NOMO-1 treated with dmso at 0.1 percent for 144 hours (cell line): ENCODE measurements at regions not wholly inside any gene's neighbourhood (a gene's known extent, or its start where the extent isn't known, plus 50 kb on each side); places are given as distances from the start of the nearest gene placed in this dataset.

Experiments used
- DNase-seq: peaks from one replicate; lab custom pipeline; 2025; ENCODE audit not compliant: unreplicated experiment; lab: John Stamatoyannopoulos, UW

DNA sequence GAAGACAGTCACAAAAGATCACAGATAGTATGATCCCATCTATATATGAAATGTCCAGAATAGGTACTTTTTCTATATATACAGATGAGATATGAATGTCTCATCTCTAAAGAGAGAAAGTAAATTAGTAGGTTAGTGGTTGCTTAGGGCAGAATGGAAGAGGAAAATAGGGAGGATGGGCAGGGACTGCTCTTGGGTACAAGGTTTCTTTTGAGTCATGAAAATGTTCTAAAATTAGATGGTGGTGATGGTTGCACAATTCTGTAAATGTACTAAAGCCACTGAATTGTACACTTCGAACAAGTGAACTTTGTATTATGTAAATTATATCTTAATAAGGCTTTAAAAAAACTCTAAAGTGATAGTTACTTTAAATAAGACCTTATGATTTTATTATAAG lies 59.6 kb upstream of the GRAMD2B start:
- DNase-seq: peak; percentile 28

DNA sequence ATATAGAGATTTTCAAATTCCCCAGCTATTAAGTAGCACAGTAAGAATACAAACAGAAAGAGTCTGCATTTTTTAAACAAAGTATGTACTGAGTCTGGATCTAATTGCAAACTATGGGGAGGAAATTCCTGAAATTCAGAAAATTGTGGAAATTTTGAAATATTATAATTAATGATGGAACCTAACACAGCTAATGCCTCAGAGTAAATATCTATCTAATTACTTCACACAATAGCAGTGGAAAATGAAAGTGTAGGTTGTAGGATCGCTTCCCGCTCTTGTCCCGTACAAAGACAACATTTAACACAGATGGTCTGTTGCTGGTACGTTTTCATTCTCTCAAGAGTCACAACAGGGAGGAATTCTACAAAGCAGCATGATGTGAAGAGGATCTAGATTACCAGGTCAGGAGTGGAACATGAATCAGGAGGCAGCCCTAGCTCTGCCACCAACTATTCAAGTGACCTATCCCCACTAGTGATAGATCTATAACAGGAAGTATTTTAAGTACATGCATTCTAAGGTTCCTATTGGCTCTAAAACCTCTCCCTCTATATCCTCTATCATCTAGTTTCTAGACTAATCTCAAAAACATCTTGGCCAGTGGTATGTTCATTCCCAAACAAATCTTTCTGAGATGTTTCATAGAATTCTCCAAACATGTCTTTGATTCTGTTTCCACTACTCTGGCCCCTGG lies 58.9 kb upstream of the GRAMD2B start:
- DNase-seq: no peak

DNA sequence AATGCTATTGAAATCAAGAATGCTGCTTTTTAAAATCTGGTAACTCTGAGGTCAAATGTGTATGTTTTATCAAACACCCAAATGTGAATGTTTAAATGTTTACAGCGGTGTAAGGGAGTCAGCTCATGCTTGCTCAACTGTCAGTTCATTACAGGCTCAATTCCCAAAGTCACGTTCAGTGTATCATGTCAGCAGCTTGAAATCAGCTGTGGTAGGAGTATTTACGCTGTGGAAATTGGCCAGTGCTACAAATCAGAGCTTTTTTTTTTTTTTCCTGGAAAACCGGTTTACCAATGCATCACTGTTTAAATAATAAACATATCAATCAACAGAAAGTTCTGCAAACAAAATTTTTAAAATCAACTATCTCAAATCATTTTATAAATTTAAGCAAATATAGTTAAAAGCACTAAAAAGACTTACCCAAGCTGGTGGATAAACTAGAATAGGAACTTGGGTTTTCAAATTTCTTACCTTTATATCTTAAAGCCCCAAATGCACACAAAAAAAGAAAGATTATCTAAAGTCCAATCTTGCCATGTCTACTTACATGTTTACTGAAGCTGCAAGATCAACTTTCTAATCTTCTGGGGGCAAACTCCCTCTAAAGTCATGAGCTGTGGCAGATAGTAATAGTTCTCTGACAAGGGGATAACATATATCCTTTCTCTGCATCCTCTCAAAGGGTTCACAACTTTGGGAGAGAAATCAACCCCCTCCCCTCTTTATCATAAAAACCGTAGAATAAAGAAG lies 57.6 kb upstream of the GRAMD2B start:
- DNase-seq: no peak

DNA sequence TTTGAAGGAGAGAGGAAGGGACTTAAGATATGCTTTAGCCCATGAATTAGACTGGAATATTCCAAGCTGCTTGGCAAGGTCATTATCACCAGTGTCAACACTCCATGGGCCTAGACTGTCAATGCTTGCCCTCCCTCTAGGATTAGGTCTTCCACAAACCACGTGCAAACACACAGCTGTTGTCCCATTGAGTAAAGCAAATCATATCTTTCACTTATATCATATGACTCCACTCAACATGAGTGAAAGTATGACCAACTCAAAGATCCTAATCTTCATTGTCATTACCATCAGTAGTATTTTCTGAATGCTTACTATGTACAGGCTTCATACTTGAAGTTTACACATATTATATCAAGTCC lies 57.0 kb upstream of the GRAMD2B start:
- no peak for DNase-seq

DNA sequence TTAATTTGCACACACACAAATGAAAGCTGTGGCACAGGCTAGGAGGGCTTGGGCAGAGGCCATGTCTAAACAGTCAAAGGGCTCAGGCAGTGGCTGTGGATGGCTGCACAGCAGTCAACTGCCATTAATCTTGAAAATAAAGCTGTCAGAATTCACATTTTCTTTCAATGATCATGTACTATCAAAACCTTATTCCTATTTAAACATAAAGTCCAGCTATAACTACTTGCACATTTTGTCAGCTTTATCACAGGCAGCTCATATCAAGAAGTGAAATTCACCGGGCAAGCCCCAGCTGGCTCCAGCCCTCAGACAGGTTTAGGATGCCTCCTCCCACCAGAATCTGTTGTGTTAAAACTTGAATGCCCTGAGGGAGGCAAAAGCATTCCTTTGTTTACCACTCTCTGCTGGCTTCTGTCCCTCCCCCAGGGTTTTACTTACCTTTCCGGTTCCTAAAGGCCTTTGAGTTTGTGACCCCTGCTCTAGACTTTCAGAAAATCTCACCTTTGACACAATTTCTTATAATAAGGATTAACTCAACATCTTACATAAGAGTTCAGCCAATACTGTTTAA lies 54.9 kb upstream of the GRAMD2B start:
- no peak for DNase-seq

DNA sequence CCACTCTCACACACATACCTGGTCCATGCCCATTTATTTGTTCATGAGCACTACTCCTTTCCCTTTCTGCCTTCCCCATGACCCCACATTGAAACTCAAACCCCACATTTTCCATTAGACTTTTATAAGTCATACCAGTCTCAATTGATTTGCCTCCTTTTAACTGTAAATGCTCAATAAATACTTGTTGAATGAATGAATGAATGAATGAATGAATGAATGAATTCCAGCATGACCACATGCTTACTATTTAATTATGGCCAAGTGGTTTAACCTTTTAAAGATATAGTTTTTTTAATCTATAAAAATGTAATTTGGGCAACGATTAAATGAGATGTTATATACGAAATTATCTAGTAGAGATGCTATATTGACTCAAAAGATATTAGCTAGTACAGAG lies 54.1 kb upstream of the GRAMD2B start:
- no peak for DNase-seq

DNA sequence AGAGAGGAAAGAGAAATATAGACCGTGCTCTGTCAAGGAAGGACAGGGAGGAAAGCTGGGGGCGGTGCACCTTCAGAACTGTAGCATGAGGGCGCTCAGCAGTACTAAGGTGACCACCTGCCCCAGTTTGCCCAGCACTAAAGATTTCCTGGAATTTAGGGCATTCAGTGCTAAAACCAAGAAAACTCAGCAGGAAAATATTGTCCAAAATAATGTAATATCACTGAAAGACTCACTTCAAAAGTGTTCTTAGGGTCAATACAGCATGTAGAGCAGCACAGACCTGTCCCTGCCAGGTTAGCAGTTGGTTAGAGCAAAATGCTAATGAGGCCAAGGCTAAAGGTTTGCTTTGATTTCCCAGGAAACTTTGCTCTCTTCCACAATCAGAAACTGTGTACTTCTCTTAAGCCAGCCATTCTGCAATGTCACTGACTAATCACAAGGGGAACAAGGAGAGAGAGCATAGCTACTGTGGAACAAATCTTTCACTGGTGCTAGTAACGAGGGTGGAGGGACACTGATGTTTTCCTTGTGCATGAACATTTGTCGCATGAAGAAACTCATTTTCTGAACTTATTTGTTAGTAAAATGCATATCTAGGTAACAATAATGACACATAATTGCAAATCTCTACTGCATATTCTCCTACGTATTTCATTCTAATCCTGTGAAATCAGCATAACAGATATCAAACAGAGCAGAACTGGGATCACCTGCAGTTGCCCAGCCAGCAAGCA lies 53.0 kb upstream of the GRAMD2B start:
- no peak for DNase-seq

DNA sequence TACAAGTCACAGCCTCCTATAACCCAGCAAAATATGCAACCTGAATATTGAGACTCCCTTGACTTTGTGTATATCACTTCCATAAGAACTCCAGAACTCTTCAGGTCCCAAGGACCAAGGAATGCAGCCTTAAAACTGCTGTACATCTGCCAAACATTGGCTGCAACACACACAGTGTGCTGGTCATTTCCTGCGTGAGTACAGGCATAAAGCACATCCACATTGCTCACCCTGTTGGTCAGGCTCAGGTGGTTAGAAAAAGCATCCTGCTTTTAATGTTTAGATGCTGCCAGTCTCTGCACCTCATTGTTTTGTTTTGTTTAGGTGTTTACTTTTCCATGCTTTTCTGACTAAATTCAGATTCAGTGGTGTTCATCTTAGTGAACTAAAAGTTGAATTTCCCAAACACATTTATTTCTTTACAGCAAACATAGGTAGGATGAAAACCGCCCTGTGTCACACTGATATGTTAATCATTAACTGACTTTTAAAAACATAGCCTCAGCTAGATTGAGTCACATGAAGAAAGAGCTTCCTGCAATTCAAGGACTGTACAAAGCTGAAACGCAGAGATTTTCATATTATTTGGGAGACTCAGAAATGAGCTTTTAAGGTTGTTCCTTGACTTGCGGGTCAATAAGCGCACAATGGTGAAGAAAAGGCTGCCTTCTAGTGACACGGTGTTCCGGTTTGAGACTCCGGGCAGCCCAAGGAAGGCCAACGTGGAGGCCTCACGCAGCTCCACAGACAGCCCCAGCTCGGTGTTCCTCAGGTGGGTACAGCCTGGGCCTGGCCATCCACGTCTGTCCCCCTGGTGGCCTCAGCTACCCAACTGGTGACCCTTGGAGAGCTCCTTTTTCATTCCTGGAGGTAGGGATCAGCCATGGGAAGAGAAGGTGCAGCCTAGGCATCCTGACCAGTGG lies 52.2 kb upstream of the GRAMD2B start:
- no peak for DNase-seq

DNA sequence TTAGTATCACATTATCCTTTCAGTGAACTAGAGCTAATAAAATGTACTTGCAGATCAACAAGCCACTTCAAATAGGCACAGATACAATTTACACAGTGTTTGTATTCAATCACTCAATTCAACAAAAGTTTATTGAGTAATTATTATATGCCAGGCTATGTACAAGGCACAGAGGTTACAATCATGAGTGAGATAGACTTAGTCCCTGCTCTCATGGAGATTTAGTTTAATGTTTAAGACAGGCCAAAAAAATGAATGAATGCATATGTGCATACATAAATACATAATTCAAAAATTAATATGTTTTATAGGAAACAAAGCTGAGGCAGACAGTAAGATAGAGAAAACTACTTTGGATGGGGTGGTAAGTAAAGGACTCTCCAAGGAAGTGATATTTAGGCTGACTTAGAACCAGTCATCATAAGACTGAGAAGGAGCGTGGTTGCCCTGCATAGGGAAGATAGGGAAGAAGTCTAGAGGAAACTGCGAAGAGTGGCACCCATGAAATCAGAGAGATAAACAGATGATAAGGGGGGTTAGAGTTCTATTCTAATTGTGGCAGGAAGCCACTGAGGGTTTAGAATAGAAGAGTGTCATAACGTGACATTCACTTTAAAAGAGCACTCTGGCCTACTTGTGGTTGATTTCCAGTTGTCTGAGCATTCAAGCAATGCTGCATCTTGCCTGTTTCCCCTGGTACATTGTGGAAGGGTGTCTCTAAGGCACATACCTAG lies 49.7 kb upstream of the GRAMD2B start:
- no peak for DNase-seq
